ENCODE measurements at regions not wholly inside any gene's neighbourhood (a gene's known extent, or its start where the extent isn't known, plus 50 kb on each side); places are given as distances from the start of the nearest gene placed in this dataset.

DNA sequence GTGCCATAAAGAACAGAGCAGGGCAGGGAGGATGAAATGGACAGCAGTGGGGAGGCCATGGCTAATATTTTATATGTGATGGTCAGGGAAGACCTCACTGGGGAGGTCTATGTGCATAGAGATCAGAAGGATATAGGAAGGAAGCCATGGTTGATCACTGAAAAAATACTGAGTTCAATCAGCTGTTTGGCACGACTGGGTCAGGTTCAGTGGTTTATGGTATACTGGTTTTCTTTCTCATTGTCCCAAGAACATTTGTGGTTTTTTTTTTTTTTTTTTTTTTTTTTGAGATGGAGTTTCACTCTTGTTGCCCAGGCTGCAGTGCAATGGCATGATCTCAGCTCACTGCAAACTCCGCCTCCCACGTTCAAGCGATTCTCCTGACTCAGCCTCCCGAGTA is 78.3 kb upstream of the TIAM2 start (continued):
- TF ChIP-seq, protein P1, sequence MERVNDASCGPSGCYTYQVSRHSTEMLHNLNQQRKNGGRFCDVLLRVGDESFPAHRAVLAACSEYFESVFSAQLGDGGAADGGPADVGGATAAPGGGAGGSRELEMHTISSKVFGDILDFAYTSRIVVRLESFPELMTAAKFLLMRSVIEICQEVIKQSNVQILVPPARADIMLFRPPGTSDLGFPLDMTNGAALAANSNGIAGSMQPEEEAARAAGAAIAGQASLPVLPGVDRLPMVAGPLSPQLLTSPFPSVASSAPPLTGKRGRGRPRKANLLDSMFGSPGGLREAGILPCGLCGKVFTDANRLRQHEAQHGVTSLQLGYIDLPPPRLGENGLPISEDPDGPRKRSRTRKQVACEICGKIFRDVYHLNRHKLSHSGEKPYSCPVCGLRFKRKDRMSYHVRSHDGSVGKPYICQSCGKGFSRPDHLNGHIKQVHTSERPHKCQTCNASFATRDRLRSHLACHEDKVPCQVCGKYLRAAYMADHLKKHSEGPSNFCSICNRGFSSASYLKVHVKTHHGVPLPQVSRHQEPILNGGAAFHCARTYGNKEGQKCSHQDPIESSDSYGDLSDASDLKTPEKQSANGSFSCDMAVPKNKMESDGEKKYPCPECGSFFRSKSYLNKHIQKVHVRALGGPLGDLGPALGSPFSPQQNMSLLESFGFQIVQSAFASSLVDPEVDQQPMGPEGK (CRISPR knock-in tag; IDR thresholded peaks at IDR 0.05; ENCODE audit: borderline replicate concordance), result no peak
- no peak for TF ChIP-seq ZNF778 (CRISPR knock-in tag; IDR thresholded peaks at IDR 0.05)
- no peak for TF ChIP-seq TAF9B (IDR thresholded peaks at IDR 0.05; ENCODE audit: partially characterized antibody)
- no peak for TF ChIP-seq NR2C1 (IDR thresholded peaks at IDR 0.05)
- TF ChIP-seq NR2C1 (tag; IDR thresholded peaks at IDR 0.05), result no peak
- no peak for TF ChIP-seq KDM2B (CRISPR knock-in tag; IDR thresholded peaks at IDR 0.05)
- no peak for TF ChIP-seq SNIP1 (IDR thresholded peaks at IDR 0.05; ENCODE audit: low read depth)
- no peak for TF ChIP-seq POLR2G (IDR thresholded peaks at IDR 0.05; ENCODE audit: low read depth, low read length)
- TF ChIP-seq ZSCAN32 (CRISPR knock-in tag; IDR thresholded peaks at IDR 0.05), result no peak
- no peak for TF ChIP-seq ZNF57 (CRISPR knock-in tag; IDR thresholded peaks at IDR 0.05)

DNA sequence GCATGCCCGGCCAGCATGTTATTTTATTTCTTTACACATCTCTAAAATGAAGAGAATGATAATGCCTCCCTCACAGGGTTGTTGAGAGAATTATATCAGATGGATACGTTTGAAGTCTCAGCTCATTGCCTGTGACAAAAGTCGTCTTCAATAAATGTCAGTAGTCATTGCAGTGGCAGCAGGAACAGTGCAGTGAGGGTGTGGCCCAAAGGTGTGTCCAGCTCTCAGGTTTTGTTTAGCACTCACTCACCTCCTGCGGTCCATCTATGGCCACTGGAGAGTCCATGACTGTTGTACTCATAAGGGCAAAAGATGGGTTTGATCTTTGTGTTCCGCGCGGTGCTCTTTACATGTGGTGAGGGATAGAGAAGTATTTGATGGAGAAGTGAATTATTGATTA is 77.2 kb upstream of the TIAM2 start:
- DNase-seq (ENCODE audit: extremely low read depth in 1 of 4, low spot score in 3 of 4) (no peak), ATAC-seq (no peak), FAIRE-seq (no peak)
- ChIA-PET POLR2A (interaction anchor here (0.6 kb wide), 1 partner anchor 623 kb away, joined by 3 read pairs; no protein-coding TSS in a partner anchor), CTCF (ENCODE audit: low intra/inter-chr PET ratio) (no interaction called here)
- in situ Hi-C loops (cut with MboI), result no loop called here
- WGBS (ENCODE audit: insufficient coverage, low coverage, missing lambda C conversion rate), result 61% methylated on average over 7 of the region's 7 CpGs
- Histone ChIP-seq H3K36me3 (ENCODE audit: control insufficient read depth, insufficient read depth, low read length) (no peaks in the 10 kb centered on the region), H4K20me1 (replicated peaks; ENCODE audit: control insufficient read depth, insufficient read depth, low read length) (no peaks in the 10 kb centered on the region), H3K4me3 (no peak overlapping the region), H3K4me1 (replicated peaks in 1 of 2; ENCODE audit: control insufficient read depth in 2 of 2, insufficient read depth in 2 of 2, low read length in 2 of 2) (no peaks in the 10 kb centered on the region), H3K79me2 (ENCODE audit: control insufficient read depth, insufficient read depth, low read length) (no peaks in the 10 kb centered on the region), H3K9me1 (ENCODE audit: control insufficient read depth, insufficient read depth, low read length) (no peaks in the 10 kb centered on the region), H2AFZ (ENCODE audit: low read depth, low read length) (no peak overlapping the region), H3K27me3 (ENCODE audit: control insufficient read depth in 2 of 2, insufficient read depth in 2 of 2, low read length in 2 of 2) (no peaks in the 10 kb centered on the region), H3K9me3 (replicated peaks; ENCODE audit: control insufficient read depth, insufficient read depth, low read depth, low read length) (no peaks in the 10 kb centered on the region), H3K4me2 (ENCODE audit: insufficient read depth, low read length) (no peak overlapping the region), H3K9ac (ENCODE audit: insufficient read depth in 1 of 2, low read depth in 2 of 2, low read length in 2 of 2) (no peak overlapping the region), H3K27ac (ENCODE audit: extremely low read depth, low read depth, low read length) (no peak overlapping the region)
- intact Hi-C loops (cut with micrococcal nuclease), result no loop called here
- no TSS peak for BruUV-seq (replicated peaks)
- no peak for TF ChIP-seq ELF1 (tag; IDR thresholded peaks at IDR 0.05)
- TF ChIP-seq, protein P2, sequence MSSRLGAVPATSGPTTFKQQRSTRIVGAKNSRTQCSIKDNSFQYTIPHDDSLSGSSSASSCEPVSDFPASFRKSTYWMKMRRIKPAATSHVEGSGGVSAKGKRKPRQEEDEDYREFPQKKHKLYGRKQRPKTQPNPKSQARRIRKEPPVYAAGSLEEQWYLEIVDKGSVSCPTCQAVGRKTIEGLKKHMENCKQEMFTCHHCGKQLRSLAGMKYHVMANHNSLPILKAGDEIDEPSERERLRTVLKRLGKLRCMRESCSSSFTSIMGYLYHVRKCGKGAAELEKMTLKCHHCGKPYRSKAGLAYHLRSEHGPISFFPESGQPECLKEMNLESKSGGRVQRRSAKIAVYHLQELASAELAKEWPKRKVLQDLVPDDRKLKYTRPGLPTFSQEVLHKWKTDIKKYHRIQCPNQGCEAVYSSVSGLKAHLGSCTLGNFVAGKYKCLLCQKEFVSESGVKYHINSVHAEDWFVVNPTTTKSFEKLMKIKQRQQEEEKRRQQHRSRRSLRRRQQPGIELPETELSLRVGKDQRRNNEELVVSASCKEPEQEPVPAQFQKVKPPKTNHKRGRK (tag; IDR thresholded peaks at IDR 0.05), result no peak
- TF ChIP-seq, protein P3, sequence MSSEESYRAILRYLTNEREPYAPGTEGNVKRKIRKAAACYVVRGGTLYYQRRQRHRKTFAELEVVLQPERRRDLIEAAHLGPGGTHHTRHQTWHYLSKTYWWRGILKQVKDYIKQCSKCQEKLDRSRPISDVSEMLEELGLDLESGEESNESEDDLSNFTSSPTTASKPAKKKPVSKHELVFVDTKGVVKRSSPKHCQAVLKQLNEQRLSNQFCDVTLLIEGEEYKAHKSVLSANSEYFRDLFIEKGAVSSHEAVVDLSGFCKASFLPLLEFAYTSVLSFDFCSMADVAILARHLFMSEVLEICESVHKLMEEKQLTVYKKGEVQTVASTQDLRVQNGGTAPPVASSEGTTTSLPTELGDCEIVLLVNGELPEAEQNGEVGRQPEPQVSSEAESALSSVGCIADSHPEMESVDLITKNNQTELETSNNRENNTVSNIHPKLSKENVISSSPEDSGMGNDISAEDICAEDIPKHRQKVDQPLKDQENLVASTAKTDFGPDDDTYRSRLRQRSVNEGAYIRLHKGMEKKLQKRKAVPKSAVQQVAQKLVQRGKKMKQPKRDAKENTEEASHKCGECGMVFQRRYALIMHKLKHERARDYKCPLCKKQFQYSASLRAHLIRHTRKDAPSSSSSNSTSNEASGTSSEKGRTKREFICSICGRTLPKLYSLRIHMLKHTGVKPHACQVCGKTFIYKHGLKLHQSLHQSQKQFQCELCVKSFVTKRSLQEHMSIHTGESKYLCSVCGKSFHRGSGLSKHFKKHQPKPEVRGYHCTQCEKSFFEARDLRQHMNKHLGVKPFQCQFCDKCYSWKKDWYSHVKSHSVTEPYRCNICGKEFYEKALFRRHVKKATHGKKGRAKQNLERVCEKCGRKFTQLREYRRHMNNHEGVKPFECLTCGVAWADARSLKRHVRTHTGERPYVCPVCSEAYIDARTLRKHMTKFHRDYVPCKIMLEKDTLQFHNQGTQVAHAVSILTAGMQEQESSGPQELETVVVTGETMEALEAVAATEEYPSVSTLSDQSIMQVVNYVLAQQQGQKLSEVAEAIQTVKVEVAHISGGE (CRISPR knock-in tag; IDR thresholded peaks at IDR 0.05), result no peak

Measured in K562 (cell line).